NB4 (cell line): ENCODE measurements at regions not wholly inside any gene's neighbourhood (a gene's known extent, or its start where the extent isn't known, plus 50 kb on each side); places are given as distances from the start of the nearest gene placed in this dataset.

Experiments
- POLR2A ChIP-seq: IDR thresholded peaks from 2 replicates; pipeline ENCODE4 v1.6.1; 2011; ENCODE audit warnings: mild to moderate bottlenecking; ENCODE audit not compliant: insufficient read length; ENCODE audit errors: extremely low read depth
- TF ChIP-seq, protein P1 (sequence below): IDR thresholded peaks from one replicate; pipeline ENCODE4 v1.5.1; 2012; ENCODE audit warnings: low read depth, low read length
- TF ChIP-seq, protein P2 (sequence below): IDR thresholded peaks from 2 replicates; pipeline ENCODE4 v1.6.1; 2011; ENCODE audit warnings: low read depth, low read length

DNA sequence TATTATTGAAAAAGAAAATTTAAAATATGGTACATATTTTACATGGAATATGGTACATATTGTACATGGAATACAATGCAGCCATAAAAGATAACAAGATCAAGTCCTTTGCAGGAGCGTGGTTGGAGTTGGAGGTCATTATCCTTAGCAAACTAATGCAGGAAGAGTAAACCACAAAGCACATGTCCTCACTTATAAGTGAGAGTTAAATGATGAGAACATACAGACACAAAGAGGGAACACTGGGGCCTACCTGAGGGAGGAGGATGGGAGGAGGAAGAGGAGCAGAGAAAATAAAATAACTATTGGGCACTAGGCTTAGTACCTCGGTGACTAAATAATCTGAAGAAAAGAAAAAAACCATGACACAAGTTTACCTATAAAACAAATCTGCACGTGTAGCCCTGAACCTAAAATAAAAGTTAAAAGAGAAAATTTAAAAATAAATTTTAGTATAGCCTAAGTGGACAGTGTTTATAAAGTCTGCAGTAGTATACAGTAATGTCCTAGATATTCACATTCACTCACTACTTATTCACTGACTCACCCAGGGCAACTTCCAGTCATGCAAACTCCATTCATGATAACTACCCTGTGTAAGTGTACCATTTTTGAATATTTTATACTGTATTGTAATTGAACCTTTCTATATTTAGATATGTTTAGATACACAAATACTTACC is 204.4 kb downstream of the FAM76B start:
- TF ChIP-seq, protein P1, sequence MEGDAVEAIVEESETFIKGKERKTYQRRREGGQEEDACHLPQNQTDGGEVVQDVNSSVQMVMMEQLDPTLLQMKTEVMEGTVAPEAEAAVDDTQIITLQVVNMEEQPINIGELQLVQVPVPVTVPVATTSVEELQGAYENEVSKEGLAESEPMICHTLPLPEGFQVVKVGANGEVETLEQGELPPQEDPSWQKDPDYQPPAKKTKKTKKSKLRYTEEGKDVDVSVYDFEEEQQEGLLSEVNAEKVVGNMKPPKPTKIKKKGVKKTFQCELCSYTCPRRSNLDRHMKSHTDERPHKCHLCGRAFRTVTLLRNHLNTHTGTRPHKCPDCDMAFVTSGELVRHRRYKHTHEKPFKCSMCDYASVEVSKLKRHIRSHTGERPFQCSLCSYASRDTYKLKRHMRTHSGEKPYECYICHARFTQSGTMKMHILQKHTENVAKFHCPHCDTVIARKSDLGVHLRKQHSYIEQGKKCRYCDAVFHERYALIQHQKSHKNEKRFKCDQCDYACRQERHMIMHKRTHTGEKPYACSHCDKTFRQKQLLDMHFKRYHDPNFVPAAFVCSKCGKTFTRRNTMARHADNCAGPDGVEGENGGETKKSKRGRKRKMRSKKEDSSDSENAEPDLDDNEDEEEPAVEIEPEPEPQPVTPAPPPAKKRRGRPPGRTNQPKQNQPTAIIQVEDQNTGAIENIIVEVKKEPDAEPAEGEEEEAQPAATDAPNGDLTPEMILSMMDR = no peak
- no peak for TF ChIP-seq POLR2A
- TF ChIP-seq, protein P2, sequence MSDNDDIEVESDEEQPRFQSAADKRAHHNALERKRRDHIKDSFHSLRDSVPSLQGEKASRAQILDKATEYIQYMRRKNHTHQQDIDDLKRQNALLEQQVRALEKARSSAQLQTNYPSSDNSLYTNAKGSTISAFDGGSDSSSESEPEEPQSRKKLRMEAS = no peak
